DOHH2 (cell line): ENCODE measurements at regions not wholly inside any gene's neighbourhood (a gene's known extent, or its start where the extent isn't known, plus 50 kb on each side); places are given as distances from the start of the nearest gene placed in this dataset.

Experiments used
- EZH2phosphoT487 ChIP-seq: fragments of 200-600 bp; sonication (generic); IDR thresholded peaks from 2 replicates; pipeline ENCODE4 v1.6.1; 2017; ENCODE audit warnings: borderline replicate concordance, mild to moderate bottlenecking, antibody characterized with exemption, low read length, moderate library complexity, mixed read lengths
- TF ChIP-seq, protein P1 (sequence below): fragments of 200-600 bp; sonication (generic); IDR thresholded peaks from one replicate; pipeline ENCODE4 v1.5.1; 2014; ENCODE audit warnings: antibody characterized with exemption, mild to moderate bottlenecking, low read depth, low read length; ENCODE audit not compliant: poor library complexity, severe bottlenecking

DNA sequence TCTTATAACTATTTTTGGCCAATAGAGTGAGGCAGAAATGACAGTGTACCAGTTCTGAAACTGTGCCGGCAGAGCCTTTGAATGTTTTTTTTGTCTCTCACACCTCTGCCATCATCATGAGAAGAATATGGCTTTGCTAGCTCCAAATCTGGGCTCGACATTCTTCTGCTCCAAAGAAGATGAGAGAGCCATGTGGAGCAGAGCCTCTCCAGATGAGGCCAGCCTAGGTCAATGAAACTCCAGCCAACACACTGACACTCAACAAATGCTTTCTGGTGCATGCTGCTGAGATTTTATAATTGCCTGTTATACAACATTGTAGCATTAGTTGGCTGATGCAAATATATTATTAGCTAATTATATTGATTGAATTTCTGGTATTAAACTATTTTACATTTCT lies 154.7 kb downstream of the SLC38A4 start:
- TF ChIP-seq, protein P1, sequence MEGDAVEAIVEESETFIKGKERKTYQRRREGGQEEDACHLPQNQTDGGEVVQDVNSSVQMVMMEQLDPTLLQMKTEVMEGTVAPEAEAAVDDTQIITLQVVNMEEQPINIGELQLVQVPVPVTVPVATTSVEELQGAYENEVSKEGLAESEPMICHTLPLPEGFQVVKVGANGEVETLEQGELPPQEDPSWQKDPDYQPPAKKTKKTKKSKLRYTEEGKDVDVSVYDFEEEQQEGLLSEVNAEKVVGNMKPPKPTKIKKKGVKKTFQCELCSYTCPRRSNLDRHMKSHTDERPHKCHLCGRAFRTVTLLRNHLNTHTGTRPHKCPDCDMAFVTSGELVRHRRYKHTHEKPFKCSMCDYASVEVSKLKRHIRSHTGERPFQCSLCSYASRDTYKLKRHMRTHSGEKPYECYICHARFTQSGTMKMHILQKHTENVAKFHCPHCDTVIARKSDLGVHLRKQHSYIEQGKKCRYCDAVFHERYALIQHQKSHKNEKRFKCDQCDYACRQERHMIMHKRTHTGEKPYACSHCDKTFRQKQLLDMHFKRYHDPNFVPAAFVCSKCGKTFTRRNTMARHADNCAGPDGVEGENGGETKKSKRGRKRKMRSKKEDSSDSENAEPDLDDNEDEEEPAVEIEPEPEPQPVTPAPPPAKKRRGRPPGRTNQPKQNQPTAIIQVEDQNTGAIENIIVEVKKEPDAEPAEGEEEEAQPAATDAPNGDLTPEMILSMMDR = no peak
- TF ChIP-seq EZH2phosphoT487 = no peak
